B cell (primary cell): ENCODE measurements at regions not wholly inside any gene's neighbourhood (a gene's known extent, or its start where the extent isn't known, plus 50 kb on each side); places are given as distances from the start of the nearest gene placed in this dataset.

ENCODE experiments used
- CTCF ChIP-seq: fragments of 200-600 bp; IDR thresholded peaks from one replicate; pipeline ENCODE4 v1.8.0; 2022; ENCODE audit warnings: antibody characterized with exemption, mild to moderate bottlenecking
- EZH2 ChIP-seq: IDR thresholded peaks from 2 replicates; pipeline ENCODE4 v1.6.1; 2012; ENCODE audit warnings: borderline replicate concordance, low read depth, mild to moderate bottlenecking, moderate library complexity, low read length; ENCODE audit not compliant: insufficient read depth, poor library complexity, severe bottlenecking

DNA sequence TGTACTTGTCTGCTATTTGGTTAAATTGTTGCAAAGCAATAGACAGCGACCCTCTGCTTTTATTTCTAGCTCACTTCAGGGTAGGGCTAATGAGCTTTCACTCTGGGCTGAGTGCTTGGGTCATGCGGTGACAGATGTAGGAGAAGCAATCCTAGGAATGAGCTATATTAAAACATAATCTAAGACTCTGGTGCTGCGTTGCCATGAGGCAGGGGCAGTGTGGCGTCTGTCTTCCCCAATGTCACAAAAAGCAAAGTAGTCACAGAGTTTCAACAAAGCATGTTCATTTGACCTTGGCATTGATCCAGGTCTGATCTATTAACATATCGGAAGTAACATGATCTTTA is 55.5 kb upstream of the GRAMD1B start:
- TF ChIP-seq CTCF (no peak), EZH2 (no peak)
